ENCODE measurements at regions not wholly inside any gene's neighbourhood (a gene's known extent, or its start where the extent isn't known, plus 50 kb on each side); places are given as distances from the start of the nearest gene placed in this dataset.

DNA sequence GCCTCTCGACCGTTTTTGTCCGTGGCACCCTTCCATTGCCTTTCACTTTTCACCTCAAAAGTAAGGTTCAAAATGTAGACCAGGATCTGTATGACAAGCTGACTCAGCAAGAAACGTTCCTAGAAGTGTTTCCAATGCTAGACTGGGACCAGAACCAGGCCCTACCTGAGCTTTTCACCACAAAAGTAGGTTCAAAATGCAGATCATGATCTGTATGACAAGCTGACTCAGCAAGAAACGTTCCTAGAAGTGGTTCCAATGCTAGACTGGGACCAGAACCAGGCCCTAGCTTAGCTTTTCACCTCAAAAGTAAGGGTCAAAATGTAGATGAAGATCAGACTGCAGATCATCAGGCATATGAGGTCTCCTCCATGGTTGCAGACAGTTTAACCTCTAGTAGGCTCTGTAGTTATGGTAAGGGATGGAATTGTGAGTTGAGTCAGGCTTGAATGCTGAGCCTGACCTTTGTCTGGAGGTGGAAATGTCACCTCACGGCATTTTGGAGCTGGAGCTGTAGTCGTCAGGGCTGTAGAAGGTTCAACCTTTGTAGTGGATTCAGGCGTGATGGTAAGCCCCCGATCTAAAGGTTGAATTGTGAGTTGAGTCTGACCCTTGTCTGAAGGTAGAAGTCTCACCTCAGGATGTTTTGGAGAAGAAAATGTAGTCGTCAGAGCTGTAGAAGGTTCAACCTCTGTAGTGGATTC is 50.2 kb upstream of the TMEM97 start:
- Mint-ChIP-seq H3K27me3 (peaks cover 49% of the 10 kb centered on the region), H3K27ac (no peak overlapping the region), H3K4me1 (ENCODE audit: low read depth) (no peaks in the 10 kb centered on the region), H3K36me3 (ENCODE audit: low read depth) (no peaks in the 10 kb centered on the region), H3K4me3 (no peak overlapping the region), H3K9me3 (no peaks in the 10 kb centered on the region)
- POLR2A ChIA-PET, result no interaction called here
- Histone ChIP-seq H3K27me3 (ENCODE audit: control insufficient read depth in 1 of 2, insufficient read depth in 2 of 2, low read length in 2 of 2) (peaks cover 14% of the 10 kb centered on the region in 2 experiments), H3K36me3 (ENCODE audit: insufficient read depth, low read length) (no peaks in the 10 kb centered on the region), H3K27ac (ENCODE audit: low read depth in 1 of 2, low read length in 2 of 2) (no peak overlapping the region), H3K4me1 (ENCODE audit: insufficient read depth, low read length) (no peaks in the 10 kb centered on the region), H3K9me3 (ENCODE audit: control insufficient read depth in 1 of 2, insufficient read depth in 1 of 2, low read length in 2 of 2) (peaks cover 0 to 25% of the 10 kb centered on the region in 2 experiments), H3K4me3 (ENCODE audit: low read length) (no peak overlapping the region)
- CTCF ChIA-PET, result interaction anchor here (0.7 kb wide), 1 partner anchor 11 kb away, joined by 3 read pairs; no protein-coding TSS in a partner anchor
- DNase-seq, result no peak
- TF ChIP-seq, protein P1, sequence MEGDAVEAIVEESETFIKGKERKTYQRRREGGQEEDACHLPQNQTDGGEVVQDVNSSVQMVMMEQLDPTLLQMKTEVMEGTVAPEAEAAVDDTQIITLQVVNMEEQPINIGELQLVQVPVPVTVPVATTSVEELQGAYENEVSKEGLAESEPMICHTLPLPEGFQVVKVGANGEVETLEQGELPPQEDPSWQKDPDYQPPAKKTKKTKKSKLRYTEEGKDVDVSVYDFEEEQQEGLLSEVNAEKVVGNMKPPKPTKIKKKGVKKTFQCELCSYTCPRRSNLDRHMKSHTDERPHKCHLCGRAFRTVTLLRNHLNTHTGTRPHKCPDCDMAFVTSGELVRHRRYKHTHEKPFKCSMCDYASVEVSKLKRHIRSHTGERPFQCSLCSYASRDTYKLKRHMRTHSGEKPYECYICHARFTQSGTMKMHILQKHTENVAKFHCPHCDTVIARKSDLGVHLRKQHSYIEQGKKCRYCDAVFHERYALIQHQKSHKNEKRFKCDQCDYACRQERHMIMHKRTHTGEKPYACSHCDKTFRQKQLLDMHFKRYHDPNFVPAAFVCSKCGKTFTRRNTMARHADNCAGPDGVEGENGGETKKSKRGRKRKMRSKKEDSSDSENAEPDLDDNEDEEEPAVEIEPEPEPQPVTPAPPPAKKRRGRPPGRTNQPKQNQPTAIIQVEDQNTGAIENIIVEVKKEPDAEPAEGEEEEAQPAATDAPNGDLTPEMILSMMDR (IDR thresholded peaks at IDR 0.05), result no peak
- no peak for ATAC-seq (ENCODE audit: poor library complexity)
- intact Hi-C loops (cut with DNase I, micrococcal nuclease), result no loop called here
